ENCODE measurements at regions not wholly inside any gene's neighbourhood (a gene's known extent, or its start where the extent isn't known, plus 50 kb on each side); places are given as distances from the start of the nearest gene placed in this dataset.

DNA sequence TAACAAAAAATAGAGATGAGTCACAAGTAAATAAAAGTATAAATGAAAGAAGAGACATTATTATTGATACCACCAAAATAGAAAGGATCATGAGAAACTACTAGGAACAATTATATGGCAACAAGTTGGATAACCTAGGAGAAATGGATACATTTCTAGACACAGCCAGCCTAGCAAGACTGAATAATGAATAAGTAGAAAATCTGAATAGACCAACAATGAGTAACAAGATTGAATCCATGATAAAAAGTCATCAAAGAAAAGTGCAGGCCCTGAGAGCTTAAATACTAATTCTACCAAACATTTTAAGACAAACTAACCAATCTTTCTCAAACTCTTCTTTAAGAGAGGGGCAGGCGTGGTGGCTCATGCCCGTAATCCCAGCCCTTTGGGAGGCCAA is 538.6 kb upstream of the PBX1 start:
- no peak overlapping the region for H3K27ac ChIP-seq
- TF ChIP-seq, protein P1, sequence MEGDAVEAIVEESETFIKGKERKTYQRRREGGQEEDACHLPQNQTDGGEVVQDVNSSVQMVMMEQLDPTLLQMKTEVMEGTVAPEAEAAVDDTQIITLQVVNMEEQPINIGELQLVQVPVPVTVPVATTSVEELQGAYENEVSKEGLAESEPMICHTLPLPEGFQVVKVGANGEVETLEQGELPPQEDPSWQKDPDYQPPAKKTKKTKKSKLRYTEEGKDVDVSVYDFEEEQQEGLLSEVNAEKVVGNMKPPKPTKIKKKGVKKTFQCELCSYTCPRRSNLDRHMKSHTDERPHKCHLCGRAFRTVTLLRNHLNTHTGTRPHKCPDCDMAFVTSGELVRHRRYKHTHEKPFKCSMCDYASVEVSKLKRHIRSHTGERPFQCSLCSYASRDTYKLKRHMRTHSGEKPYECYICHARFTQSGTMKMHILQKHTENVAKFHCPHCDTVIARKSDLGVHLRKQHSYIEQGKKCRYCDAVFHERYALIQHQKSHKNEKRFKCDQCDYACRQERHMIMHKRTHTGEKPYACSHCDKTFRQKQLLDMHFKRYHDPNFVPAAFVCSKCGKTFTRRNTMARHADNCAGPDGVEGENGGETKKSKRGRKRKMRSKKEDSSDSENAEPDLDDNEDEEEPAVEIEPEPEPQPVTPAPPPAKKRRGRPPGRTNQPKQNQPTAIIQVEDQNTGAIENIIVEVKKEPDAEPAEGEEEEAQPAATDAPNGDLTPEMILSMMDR (IDR thresholded peaks at IDR 0.05), result no peak
- no peak for TF ChIP-seq ZFX (IDR thresholded peaks at IDR 0.05; ENCODE audit: borderline replicate concordance)

DNA sequence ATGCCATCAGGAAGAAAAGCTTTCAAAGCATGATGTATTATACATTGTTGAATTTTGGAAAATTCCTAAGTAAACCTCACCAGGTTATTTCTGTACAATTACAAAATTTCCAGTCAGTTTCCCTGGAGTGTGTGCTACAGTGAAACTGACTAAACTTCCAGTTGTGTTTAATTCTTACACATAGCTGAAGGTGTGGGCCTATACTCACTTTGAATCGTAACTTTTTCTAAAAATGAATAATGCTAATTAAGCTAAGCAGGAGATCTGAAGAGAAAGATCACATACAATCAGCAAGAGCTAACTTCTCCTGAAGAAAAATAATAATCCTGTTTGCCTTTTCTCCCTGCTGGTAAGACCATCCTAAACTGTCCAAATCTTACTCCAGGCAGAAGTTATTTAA is 537.2 kb upstream of the PBX1 start:
- no peak for TF ChIP-seq ZFX (IDR thresholded peaks at IDR 0.05; ENCODE audit: borderline replicate concordance)
- TF ChIP-seq, protein P1 (IDR thresholded peaks at IDR 0.05), result no peak
- no peak overlapping the region for H3K27ac ChIP-seq

DNA sequence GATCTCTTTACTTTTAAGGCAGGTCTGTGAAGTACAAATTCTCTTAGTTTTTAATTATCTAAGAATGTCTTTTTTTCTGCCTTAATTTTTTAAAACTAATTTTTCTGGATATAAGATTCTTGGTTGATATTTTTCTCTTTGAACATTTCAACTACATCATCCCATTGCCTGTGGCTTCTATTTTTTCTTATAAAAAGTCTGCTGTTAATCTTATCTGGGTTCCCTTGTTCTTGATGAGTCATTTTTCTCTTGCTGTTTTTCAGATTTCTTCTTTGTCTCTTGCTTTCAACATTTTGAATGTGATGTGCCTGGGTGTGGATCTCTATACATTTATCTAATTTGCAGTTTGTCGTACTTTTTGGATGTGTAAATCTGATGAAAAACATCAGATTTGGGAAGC is 525.2 kb upstream of the PBX1 start:
- TF ChIP-seq ZFX (IDR thresholded peaks at IDR 0.05; ENCODE audit: borderline replicate concordance), result no peak
- TF ChIP-seq, protein P1 (IDR thresholded peaks at IDR 0.05), result no peak
- no peak overlapping the region for H3K27ac ChIP-seq

GRCh38 chr1:164040754-164041153 is 518.2 kb upstream of the PBX1 start:
- TF ChIP-seq, protein P1 (IDR thresholded peaks at IDR 0.05), result no peak
- H3K27ac ChIP-seq, result no peak overlapping the region

DNA sequence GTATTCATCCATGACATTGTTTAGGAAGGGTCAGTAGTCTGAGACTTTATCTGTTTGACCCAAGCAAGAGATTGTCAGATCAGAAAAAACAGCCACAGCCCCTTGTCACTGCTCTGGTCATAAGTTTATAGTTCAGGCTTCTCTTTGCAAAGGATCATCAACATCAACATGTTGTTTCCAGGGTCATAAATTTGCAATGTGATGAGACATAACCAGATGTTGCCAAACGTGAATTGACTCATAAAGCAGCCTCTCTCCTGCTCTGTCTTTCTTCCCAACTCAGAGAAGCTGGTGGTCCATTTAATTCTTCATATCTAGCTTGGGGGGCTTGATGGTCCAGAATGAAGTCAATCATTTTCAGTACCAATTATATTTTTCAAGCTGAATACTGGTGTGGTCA is 507.2 kb upstream of the PBX1 start:
- no peak for TF ChIP-seq ZFX (IDR thresholded peaks at IDR 0.05; ENCODE audit: borderline replicate concordance)
- H3K27ac ChIP-seq, result no peak overlapping the region

DNA sequence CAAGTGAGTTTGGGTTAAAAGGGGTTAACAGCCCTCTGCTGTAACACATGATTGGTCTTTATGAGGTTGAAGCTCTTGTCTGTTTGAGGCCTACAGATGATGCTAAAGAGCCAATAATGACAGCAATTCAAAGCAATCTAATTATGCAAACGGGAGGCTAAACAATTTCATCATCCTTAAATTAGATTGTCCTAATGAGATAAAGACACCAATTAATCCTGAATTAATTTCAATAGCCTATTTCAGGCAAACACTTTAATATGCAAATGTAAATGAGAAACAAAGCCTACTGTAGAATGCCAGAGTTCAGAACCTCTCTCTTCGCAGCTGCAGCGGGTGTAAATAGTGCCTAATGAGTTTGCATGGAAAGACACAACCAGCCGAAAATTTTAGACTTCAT is 504.7 kb upstream of the PBX1 start:
- no peak for TF ChIP-seq ZFX (IDR thresholded peaks at IDR 0.05; ENCODE audit: borderline replicate concordance)
- TF ChIP-seq, protein P1 (IDR thresholded peaks at IDR 0.05), result no peak
- no peak overlapping the region for H3K27ac ChIP-seq

DNA sequence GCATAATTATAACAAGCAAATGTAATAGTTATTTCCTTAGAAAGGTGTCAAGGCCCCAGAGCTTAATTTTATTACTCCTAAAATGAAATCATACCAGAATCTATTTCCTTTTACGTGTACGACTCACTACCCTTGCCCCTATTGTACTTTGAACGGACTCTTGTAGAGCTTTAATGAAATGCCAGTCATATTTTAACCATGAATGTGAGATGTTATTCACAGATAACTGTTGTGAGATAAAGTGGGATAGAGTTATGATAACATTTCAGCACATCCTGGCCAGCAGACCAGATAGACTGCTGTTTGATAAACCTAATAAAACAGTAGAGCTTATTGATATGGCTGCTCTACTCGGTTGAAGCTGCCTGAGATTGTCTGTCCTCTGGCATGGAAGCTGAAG is 500.8 kb upstream of the PBX1 start:
- TF ChIP-seq, protein P1 (IDR thresholded peaks at IDR 0.05), result no peak
- TF ChIP-seq ZFX (IDR thresholded peaks at IDR 0.05; ENCODE audit: borderline replicate concordance), result no peak
- H3K27ac ChIP-seq, result no peak overlapping the region

- no peak overlapping the region for H3K27ac ChIP-seq
- TF ChIP-seq, protein P1 (IDR thresholded peaks at IDR 0.05), result no peak
- no peak for TF ChIP-seq ZFX (IDR thresholded peaks at IDR 0.05; ENCODE audit: borderline replicate concordance)
These were observed 497.5 kb upstream of the PBX1 start for GRCh38 chr1:164061528-164061927.

All from 22Rv1 (cell line).